H1 (cell line): ENCODE measurements at regions not wholly inside any gene's neighbourhood (a gene's known extent, or its start where the extent isn't known, plus 50 kb on each side); places are given as distances from the start of the nearest gene placed in this dataset.

Source experiments
- CHD1 ChIP-seq: IDR thresholded peaks from 2 replicates; pipeline ENCODE4 v1.6.1; 2012; ENCODE audit warnings: low read depth, low read length, improper control_type of control experiment
- RFX5 ChIP-seq: IDR thresholded peaks from 2 replicates; pipeline ENCODE4 v1.6.1; 2011; ENCODE audit warnings: low read depth, low read length, improper control_type of control experiment, borderline replicate concordance
- SIN3A ChIP-seq, 2 experiments: IDR thresholded peaks in 1 of 2; conservative IDR thresholded peaks in 1 of 2; 2 replicates each; pipeline ENCODE4 v1.6.1; 2011 to 2012; ENCODE audit warnings: low read length in 2 of 2, improper control_type of control experiment in 1 of 2, low read depth in 1 of 2, mild to moderate bottlenecking in 1 of 2
- SP2 ChIP-seq: IDR thresholded peaks from 2 replicates; pipeline ENCODE4 v1.6.1; 2012; ENCODE audit warnings: mild to moderate bottlenecking, low read length, inconsistent platforms
- TF ChIP-seq, protein P1 (sequence below): fragments of 300-600 bp; sonication (generic); IDR thresholded peaks from 2 replicates; pipeline ENCODE4 v1.7.1; 2012; ENCODE audit warnings: low read length, moderate library complexity, mild to moderate bottlenecking, inconsistent platforms; ENCODE audit not compliant: insufficient replicate concordance

DNA sequence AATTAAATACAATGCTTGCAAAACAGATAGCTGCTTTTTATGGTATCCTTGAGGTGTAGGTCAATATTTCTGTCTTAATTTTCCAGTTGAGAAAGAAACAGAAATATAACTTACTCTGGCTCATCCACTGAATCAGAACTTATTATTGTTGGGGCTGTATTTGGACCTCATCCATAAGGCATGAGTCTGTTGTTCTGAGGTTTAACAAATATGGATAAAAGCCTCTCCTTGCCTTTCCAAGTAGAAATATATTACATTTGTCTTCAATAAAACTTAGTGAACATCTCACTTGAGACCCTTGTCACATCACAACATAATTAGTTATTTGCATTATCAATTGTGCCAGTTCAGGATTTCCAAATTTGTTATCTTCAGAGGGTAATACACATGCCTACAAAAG lies 525.8 kb downstream of the AGTPBP1 start (continued):
- TF ChIP-seq, protein P1, sequence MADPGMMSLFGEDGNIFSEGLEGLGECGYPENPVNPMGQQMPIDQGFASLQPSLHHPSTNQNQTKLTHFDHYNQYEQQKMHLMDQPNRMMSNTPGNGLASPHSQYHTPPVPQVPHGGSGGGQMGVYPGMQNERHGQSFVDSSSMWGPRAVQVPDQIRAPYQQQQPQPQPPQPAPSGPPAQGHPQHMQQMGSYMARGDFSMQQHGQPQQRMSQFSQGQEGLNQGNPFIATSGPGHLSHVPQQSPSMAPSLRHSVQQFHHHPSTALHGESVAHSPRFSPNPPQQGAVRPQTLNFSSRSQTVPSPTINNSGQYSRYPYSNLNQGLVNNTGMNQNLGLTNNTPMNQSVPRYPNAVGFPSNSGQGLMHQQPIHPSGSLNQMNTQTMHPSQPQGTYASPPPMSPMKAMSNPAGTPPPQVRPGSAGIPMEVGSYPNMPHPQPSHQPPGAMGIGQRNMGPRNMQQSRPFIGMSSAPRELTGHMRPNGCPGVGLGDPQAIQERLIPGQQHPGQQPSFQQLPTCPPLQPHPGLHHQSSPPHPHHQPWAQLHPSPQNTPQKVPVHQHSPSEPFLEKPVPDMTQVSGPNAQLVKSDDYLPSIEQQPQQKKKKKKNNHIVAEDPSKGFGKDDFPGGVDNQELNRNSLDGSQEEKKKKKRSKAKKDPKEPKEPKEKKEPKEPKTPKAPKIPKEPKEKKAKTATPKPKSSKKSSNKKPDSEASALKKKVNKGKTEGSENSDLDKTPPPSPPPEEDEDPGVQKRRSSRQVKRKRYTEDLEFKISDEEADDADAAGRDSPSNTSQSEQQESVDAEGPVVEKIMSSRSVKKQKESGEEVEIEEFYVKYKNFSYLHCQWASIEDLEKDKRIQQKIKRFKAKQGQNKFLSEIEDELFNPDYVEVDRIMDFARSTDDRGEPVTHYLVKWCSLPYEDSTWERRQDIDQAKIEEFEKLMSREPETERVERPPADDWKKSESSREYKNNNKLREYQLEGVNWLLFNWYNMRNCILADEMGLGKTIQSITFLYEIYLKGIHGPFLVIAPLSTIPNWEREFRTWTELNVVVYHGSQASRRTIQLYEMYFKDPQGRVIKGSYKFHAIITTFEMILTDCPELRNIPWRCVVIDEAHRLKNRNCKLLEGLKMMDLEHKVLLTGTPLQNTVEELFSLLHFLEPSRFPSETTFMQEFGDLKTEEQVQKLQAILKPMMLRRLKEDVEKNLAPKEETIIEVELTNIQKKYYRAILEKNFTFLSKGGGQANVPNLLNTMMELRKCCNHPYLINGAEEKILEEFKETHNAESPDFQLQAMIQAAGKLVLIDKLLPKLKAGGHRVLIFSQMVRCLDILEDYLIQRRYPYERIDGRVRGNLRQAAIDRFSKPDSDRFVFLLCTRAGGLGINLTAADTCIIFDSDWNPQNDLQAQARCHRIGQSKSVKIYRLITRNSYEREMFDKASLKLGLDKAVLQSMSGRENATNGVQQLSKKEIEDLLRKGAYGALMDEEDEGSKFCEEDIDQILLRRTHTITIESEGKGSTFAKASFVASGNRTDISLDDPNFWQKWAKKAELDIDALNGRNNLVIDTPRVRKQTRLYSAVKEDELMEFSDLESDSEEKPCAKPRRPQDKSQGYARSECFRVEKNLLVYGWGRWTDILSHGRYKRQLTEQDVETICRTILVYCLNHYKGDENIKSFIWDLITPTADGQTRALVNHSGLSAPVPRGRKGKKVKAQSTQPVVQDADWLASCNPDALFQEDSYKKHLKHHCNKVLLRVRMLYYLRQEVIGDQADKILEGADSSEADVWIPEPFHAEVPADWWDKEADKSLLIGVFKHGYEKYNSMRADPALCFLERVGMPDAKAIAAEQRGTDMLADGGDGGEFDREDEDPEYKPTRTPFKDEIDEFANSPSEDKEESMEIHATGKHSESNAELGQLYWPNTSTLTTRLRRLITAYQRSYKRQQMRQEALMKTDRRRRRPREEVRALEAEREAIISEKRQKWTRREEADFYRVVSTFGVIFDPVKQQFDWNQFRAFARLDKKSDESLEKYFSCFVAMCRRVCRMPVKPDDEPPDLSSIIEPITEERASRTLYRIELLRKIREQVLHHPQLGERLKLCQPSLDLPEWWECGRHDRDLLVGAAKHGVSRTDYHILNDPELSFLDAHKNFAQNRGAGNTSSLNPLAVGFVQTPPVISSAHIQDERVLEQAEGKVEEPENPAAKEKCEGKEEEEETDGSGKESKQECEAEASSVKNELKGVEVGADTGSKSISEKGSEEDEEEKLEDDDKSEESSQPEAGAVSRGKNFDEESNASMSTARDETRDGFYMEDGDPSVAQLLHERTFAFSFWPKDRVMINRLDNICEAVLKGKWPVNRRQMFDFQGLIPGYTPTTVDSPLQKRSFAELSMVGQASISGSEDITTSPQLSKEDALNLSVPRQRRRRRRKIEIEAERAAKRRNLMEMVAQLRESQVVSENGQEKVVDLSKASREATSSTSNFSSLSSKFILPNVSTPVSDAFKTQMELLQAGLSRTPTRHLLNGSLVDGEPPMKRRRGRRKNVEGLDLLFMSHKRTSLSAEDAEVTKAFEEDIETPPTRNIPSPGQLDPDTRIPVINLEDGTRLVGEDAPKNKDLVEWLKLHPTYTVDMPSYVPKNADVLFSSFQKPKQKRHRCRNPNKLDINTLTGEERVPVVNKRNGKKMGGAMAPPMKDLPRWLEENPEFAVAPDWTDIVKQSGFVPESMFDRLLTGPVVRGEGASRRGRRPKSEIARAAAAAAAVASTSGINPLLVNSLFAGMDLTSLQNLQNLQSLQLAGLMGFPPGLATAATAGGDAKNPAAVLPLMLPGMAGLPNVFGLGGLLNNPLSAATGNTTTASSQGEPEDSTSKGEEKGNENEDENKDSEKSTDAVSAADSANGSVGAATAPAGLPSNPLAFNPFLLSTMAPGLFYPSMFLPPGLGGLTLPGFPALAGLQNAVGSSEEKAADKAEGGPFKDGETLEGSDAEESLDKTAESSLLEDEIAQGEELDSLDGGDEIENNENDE, result no peak
- TF ChIP-seq CHD1, result no peak
- no peak for TF ChIP-seq RFX5
- TF ChIP-seq SIN3A (conservative IDR thresholded peaks at IDR 0.05 in 1 of 2, IDR thresholded peaks at IDR 0.05 in 1 of 2; ENCODE audit: low read depth in 1 of 2, low read length in 2 of 2), result no peak
- TF ChIP-seq SP2, result no peak
